G401 (cell line): ENCODE measurements at regions not wholly inside any gene's neighbourhood (a gene's known extent, or its start where the extent isn't known, plus 50 kb on each side); places are given as distances from the start of the nearest gene placed in this dataset.

Experiments
- DNase-seq: peaks from one replicate; pipeline ENCODE4 v3.0.0-alpha.2; 2015; ENCODE audit warnings: low spot score
- in situ Hi-C: cut with HindIII; loops from 2 replicates; pipeline ENCODE4 v1.10.0; 2016; ENCODE audit warnings: low sequenced_read_pairs, mixed read lengths

DNA sequence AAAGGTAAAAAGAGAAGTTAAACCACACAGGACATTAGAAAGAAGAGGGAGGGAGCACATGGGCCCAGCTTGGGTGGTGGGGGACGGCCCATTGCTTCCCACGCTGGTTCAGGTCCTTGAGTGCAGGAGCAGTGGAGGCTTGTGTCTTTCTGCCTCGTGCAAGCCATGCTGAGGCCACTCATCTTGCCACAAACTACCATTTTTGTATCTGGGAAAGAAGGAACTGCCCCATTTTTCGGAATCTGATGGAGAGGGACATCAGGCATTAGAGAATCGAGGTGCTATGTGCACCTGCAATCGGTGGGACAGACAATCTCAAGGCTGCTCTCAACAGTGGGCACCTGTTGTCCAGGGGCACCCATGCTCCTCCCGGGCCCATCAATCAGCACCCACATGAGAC, 234.5 kb downstream of the KLF13 start:
- in situ Hi-C loops = no loop called here
- DNase-seq = no peak

DNA sequence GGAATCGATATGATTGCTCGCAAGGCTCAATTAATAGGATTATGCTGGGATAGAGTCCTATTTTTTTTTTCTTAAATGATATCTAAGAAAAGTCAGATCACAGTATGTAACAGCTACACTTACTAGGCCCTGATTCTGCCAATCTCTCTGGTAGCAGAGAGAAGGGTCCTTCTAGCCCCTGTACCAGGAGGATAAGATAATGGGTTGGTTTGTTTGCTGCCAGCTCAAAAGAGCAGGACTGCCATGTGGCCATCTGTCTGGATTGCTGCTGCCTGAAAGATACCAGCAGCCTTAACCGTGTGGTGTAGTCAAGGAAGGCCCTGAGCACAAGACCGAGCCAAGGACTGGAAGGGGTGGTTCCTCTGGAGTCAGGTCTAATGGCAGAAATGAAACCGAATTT, 236.4 kb downstream of the KLF13 start:
- in situ Hi-C loops = no loop called here
- peak; percentile 43 for DNase-seq

- DNase-seq = no peak
Observed at GRCh38 chr15:31563421-31563820, 236.8 kb downstream of the KLF13 start.

DNA sequence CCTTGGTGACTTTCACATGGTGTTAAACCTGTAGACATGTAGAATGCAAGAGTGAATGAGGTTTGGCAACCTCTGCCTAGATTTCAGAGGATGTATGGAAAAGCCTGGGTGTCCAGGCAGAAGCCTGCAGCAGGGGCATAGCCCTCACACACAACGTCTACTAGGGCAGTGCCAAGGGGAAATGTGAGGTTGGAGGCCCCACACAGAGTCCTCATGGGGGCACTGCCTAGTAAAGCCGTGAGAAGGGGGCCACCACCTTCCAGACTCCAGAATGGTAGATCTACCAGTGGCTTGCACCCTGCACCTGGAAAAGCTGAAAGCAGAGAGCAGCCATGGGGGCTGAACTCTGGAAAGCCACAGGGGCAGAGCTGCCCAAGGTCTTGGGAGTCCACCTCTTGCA, 241.2 kb downstream of the KLF13 start:
- no peak for DNase-seq
- in situ Hi-C loops = no loop called here

More at GRCh38 chr15:31563421-31563820, 236.8 kb downstream of the KLF13 start:
- in situ Hi-C loops = no loop called here

- in situ Hi-C loops = no loop called here
- no peak for DNase-seq
Observed at GRCh38 chr15:31569836-31570235, 243.2 kb downstream of the KLF13 start.

- no peak for DNase-seq
- in situ Hi-C loops = no loop called here
Observed at GRCh38 chr15:31570591-31570990, 244.0 kb downstream of the KLF13 start.

DNA sequence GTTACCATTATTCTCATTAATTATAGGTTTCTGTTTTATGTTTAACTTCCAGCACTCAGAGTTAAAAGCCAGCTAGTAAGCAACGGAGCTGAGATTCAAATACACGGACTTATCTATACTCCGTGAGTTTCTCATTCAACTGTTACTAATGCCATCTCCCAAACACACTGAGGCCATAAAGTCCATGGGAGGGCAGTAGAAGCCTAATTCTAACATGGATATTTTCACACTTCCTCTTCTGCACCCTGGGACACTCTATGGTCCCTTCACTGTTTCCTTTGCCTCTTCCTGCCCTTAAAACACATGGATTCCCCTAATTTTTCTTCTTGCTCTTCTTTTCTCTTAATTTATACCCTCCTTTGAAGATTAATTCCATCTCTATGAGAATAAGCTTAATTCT, 245.0 kb downstream of the KLF13 start:
- in situ Hi-C loops = no loop called here
- no peak for DNase-seq

GRCh38 chr15:31573759-31574158, 247.1 kb downstream of the KLF13 start:
- no peak for DNase-seq
- in situ Hi-C loops = no loop called here

GRCh38 chr15:31574766-31575165, 248.1 kb downstream of the KLF13 start:
- in situ Hi-C loops = no loop called here

DNA sequence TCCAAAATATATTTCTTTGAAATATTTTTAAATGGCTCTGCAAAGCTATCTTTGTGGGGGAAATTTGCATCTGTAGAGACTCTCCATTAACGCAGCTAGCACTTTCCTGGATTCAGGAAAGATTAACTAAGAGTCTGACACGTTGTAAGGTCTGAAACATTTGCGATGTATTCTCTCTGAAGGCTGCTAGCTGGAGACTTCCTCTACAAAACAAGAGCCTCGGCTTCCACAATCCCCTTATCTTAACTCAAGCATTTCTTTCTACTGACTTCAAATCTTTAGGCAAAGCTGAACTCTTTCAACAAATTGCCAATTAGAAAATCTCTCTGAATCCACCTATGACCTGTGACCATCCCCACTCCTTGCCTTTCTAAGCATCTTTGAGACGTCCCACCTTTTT, 250.5 kb downstream of the KLF13 start:
- in situ Hi-C loops = no loop called here
- DNase-seq = no peak

More at GRCh38 chr15:31574766-31575165, 248.1 kb downstream of the KLF13 start:
- DNase-seq = no peak

DNA sequence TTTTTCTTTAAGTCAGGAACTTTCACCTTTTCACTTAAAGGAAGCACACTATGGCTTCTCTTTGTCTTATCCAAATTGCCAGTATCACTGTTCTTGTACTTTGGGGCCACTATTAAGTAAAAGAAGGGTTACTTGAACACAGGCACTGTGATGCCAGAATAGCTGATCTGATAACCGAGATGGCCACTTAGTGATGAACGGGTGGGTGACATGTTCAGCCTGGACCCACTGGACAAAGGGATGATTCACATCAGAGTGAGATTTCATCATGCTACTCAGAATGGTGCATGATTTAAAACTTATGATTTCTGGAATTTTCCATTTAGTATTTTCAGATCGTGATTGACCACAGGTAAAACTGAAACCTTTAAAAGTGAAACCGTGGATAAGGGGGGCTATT, 252.6 kb downstream of the KLF13 start:
- no peak for DNase-seq
- in situ Hi-C loops = no loop called here

DNA sequence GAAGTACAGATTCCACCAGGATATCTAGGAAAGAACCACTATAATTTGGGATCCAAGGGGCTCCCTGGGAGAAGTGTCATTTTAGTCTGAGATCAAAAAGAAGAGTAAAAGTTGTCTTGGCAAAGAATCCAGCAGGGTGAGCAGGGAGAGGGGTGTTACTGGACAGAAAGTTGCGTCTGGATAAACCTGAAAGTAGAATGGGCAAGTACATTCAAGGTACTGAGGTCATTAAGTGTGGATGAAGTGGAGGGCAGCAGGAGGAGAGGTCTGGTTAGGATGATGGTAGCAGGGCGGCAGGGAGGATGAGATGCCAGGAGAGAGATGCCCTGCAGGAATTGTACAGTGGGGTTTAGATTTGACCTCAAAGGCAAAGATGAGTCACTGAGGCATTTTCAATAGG, 253.3 kb downstream of the KLF13 start:
- in situ Hi-C loops = no loop called here
- no peak for DNase-seq

- no peak for DNase-seq
- in situ Hi-C loops = no loop called here
Observed at GRCh38 chr15:31584195-31584594, 257.6 kb downstream of the KLF13 start.

DNA sequence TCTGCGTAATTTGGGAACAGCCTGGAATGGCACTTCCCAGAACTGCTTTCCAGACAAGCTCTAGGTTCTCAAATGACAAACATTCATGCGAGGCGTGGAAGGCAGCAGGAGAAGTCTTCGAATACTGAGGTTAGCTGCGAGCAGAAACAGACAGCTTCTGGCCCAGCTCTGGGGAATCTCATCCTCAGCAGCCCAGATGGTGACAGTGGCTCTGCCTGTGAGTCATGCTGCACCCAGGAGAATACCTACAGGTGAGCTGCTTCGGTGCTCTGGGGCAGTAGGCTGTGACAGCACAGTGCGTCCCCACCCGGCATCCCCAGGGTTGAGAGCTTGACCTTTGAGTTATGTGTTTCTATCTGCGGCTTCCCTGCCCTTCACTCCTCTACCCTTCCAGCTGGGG, 258.6 kb downstream of the KLF13 start:
- DNase-seq = no peak
- in situ Hi-C loops = no loop called here

- DNase-seq = no peak
- in situ Hi-C loops = no loop called here
Observed at GRCh38 chr15:31586841-31587240, 260.2 kb downstream of the KLF13 start.

DNA sequence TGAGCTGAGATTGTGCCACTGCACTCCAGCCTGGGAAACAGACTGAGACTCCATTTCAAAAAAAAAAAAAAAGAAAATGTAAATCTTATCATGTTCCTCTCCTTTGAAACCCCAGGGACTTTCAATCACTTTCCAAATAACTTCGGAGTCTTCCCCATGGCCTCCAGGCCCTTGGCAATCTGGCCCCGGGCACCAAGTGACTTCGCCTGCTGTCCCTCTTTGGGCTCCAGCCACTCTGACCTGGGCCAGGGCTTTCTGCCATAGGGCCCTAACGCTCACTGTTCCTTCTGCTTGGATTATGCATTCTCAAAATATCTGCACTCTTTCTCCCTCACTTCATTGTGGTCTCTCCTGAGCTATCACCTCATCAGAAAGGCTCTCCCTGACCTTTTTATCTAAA, 260.9 kb downstream of the KLF13 start:
- in situ Hi-C loops = no loop called here
- peak; percentile 55 for DNase-seq

DNA sequence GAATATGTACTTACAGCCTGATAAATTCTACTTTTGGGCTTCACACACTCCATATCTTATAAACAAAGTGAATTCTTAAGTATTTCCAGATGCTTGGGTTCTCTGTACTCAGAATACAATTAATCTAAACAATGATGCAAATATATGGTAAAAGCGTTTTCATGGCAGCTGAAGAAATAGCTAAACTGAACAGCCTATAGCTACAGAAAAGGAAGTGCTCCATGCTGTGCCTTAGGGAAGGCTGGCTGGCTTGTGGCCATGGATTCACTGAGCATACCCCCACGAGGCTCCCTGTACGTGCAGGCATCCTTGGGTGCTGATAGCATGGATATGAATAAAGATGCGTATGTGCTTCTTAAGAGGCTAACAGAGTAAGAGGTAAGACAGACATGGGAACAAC, 264.0 kb downstream of the KLF13 start:
- in situ Hi-C loops = no loop called here

DNA sequence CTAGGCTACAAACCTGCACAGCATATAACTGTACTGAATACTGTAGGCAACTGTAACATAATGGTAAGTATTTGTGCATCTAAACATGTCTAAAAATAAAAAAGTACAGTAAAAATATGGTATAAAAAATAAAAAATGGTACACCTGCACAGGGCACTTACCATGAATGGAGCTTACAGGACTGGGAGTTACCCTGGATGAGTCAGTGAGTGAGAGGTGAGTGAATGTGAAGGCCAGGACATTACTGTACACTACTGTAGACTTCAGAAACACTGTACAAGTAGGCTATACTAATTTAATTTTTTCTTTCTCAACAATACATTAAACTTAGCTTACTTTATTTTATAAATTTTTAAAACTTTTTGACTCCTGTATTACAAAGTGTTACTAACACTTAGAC, 265.3 kb downstream of the KLF13 start:
- in situ Hi-C loops = no loop called here
- DNase-seq = no peak

More for the DNA sequence above, 264.0 kb downstream of the KLF13 start:
- no peak for DNase-seq

- in situ Hi-C loops = no loop called here
- no peak for DNase-seq
Observed at GRCh38 chr15:31597466-31597865, 270.8 kb downstream of the KLF13 start.

DNA sequence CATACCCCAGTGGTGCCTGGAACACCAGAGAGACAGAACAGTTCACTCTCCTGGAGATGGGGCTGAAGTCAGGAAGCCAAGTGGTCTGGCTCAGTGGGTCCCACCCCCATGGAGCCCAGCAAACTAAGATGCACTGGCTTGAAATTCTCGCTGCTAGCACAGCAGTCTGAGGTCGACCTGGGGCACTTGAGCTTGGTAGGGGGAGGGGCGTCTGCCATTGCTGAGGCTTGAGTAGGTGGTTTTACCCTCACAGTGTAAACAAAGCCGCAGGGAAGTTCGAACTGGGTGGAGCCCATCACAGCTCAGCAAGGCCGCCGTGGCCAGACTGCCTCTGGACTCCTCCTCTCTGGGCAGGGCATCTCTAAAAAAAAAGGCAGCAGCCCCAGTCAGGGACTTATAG, 272.0 kb downstream of the KLF13 start:
- in situ Hi-C loops = no loop called here
- no peak for DNase-seq

GRCh38 chr15:31605467-31605931, 278.9 kb downstream of the KLF13 start:
- peak; percentile 38 for DNase-seq
- in situ Hi-C loops = no loop called here

DNA sequence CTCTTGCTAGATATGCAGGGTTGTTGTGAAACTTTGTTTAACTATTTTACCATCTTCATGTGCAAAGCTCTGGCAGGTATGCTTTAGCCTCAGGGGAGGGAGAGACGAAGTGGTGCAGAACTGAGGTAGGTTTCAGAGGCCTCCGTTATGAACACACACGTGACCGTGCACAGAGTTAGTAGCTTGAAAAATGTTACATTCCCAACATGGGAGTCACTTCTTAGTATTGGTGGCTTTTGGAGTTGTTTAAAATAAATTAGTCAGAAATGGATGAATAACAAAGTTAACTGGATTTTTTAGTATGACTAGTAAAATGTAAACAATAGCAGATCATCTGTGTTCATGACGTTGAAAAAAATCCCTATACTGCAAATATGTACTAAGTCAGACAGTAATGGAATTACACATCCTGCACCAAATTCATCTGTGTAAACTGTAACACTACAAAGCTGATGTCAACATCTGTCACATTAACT, 279.6 kb downstream of the KLF13 start:
- DNase-seq = no peak
- in situ Hi-C loops = no loop called here
